ENCODE measurements at regions not wholly inside any gene's neighbourhood (a gene's known extent, or its start where the extent isn't known, plus 50 kb on each side); places are given as distances from the start of the nearest gene placed in this dataset.
"Not testable (repeated sequence)": the region's sequence is repeated elsewhere in the genome, so short reads cannot be mapped to it uniquely, and the experiment has no call there.

DNA sequence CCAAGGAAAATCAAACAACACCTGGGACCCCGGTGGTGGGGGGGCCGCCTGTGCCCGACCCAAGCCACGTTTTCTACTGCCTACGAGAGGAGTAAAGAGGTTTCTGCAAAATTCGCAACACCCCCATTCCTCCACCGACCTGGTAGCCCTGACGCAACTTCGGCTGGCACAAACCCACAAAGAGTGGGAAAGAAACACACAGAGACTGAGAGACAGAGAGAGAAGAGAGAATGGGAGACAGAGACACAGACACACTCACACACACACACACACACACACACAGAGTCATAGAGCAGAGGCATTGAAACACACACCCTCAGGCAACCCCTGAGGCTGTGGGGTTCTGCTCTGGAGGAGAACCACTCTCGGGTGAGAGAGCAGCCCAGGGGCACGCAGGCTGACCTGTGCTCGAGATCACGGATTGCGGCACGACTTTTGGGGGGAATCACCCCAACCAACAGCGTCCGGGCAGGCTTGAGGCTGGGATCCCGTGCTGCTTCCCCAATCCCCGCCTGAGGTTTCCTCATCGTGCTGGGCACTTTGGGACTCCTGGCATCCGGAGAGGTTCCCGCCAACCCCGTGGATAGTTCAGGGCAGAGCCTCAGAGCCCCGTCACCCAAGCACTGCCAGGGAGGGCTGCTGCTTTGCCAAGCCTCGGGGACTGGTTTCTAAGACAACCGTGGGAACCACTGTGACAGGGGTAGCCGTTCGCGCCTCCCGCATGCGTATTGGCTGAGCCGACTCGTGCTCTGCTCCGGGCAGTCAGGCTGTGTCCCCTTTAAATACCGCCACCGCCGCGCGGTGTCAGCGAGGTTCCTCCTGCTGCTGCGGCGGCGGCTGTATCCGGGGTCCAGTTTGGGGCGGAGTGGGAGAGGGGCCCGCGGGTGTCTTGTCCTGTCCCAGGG, 682.4 kb upstream of the TPTE start:
- Histone ChIP-seq H3K9me3 (ENCODE audit: control insufficient read depth, insufficient read depth, low read length) (peaks cover 15% of the 10 kb centered on the region), H3K4me3 (ENCODE audit: low read length) (no peak overlapping the region), H3K27me3 (ENCODE audit: control insufficient read depth, low read length) (no peaks in the 10 kb centered on the region)

DNA sequence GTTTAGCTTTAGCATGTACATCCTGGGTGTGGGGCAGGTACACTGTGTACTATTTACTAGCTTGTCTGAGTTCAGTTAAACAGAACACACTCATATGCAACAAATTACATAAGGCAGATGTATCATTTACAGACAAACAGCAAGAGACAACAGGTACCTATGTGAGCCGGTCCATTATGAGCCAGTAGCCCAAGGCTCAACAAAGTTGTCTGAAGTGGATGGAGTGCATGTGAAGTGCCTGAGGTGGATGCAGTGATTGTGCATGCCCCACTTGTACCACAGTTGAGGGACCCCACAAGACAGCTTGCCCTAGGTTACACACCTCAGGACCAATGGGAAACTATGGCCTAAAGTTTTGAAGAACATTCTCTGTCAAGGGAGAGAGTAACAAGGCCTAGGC, 677.3 kb upstream of the TPTE start:
- not testable (repeated sequence) for H3K36me3 ChIP-seq (ENCODE audit: control insufficient read depth, low read length); H3F3A ChIP-seq (ENCODE audit: control insufficient read depth, insufficient read depth); H3K4me1 ChIP-seq (ENCODE audit: control insufficient read depth, low read length); H3K27ac ChIP-seq (ENCODE audit: low read depth, low read length); H3K27me3 ChIP-seq (ENCODE audit: control insufficient read depth, low read length); H4K20me1 ChIP-seq (ENCODE audit: control insufficient read depth, insufficient read depth, low read depth, low read length); H3K9me2 ChIP-seq (replicated peaks; ENCODE audit: control insufficient read depth, low read length); H3K79me2 ChIP-seq (ENCODE audit: control insufficient read depth, low read length); H3K4me3 ChIP-seq (ENCODE audit: low read length); H3K4me2 ChIP-seq (ENCODE audit: low read length)
- peaks cover 17% of the 10 kb centered on the region for H3K9me3 ChIP-seq (ENCODE audit: control insufficient read depth, insufficient read depth, low read length)

More for the DNA sequence above, 682.4 kb upstream of the TPTE start:
- H3K9me2 ChIP-seq (replicated peaks; ENCODE audit: control insufficient read depth, low read length), result no peaks in the 10 kb centered on the region
- TF ChIP-seq, protein P1, sequence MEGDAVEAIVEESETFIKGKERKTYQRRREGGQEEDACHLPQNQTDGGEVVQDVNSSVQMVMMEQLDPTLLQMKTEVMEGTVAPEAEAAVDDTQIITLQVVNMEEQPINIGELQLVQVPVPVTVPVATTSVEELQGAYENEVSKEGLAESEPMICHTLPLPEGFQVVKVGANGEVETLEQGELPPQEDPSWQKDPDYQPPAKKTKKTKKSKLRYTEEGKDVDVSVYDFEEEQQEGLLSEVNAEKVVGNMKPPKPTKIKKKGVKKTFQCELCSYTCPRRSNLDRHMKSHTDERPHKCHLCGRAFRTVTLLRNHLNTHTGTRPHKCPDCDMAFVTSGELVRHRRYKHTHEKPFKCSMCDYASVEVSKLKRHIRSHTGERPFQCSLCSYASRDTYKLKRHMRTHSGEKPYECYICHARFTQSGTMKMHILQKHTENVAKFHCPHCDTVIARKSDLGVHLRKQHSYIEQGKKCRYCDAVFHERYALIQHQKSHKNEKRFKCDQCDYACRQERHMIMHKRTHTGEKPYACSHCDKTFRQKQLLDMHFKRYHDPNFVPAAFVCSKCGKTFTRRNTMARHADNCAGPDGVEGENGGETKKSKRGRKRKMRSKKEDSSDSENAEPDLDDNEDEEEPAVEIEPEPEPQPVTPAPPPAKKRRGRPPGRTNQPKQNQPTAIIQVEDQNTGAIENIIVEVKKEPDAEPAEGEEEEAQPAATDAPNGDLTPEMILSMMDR (IDR thresholded peaks at IDR 0.05; ENCODE audit: low read depth, low read length, poor library complexity, severe bottlenecking), result no peak
- no peak for TF ChIP-seq EZH2phosphoT487 (IDR thresholded peaks at IDR 0.05; ENCODE audit: borderline replicate concordance, low read length)
- H4K20me1 ChIP-seq (ENCODE audit: control insufficient read depth, insufficient read depth, low read depth, low read length), result no peaks in the 10 kb centered on the region
- no peak overlapping the region for H3K4me2 ChIP-seq (ENCODE audit: low read length)
- no peaks in the 10 kb centered on the region for H3K4me1 ChIP-seq (ENCODE audit: control insufficient read depth, low read length)
- no peaks in the 10 kb centered on the region for H3K36me3 ChIP-seq (ENCODE audit: control insufficient read depth, low read length)
- H3K79me2 ChIP-seq (ENCODE audit: control insufficient read depth, low read length), result no peaks in the 10 kb centered on the region
- H3K27ac ChIP-seq (ENCODE audit: low read depth, low read length), result no peak overlapping the region
- H3F3A ChIP-seq (ENCODE audit: control insufficient read depth, insufficient read depth), result no peaks in the 10 kb centered on the region

DNA sequence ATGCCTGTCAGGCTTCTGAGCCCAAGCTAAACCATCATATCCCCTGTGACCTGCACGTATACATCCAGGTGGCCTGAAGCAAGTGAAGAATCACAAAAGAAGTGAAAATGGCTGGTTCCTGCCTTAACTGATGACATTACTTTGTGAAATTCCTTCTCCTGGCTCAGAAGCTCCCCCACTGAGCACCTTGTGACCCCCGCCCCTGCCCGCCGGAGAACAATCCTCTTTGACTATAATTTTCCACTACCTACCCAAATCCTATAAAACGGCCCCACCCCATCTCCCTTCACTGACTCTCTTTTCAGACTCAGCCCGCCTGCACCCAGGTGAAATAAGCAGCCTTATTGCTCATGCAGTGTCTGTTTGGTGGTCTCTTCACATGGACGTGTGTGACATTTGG, 673.9 kb upstream of the TPTE start:
- not testable (repeated sequence) for H3K4me2 ChIP-seq (ENCODE audit: low read length); H3K9me2 ChIP-seq (replicated peaks; ENCODE audit: control insufficient read depth, low read length); H3K36me3 ChIP-seq (ENCODE audit: control insufficient read depth, low read length); H4K20me1 ChIP-seq (ENCODE audit: control insufficient read depth, insufficient read depth, low read depth, low read length); H3F3A ChIP-seq (ENCODE audit: control insufficient read depth, insufficient read depth); H3K27me3 ChIP-seq (ENCODE audit: control insufficient read depth, low read length); H3K4me3 ChIP-seq (ENCODE audit: low read length); H3K79me2 ChIP-seq (ENCODE audit: control insufficient read depth, low read length); H3K4me1 ChIP-seq (ENCODE audit: control insufficient read depth, low read length); H3K27ac ChIP-seq (ENCODE audit: low read depth, low read length)
- peaks cover 16% of the 10 kb centered on the region; the same call in 1 of the 2 replicates for H3K9me3 ChIP-seq (ENCODE audit: control insufficient read depth, insufficient read depth, low read length)

DNA sequence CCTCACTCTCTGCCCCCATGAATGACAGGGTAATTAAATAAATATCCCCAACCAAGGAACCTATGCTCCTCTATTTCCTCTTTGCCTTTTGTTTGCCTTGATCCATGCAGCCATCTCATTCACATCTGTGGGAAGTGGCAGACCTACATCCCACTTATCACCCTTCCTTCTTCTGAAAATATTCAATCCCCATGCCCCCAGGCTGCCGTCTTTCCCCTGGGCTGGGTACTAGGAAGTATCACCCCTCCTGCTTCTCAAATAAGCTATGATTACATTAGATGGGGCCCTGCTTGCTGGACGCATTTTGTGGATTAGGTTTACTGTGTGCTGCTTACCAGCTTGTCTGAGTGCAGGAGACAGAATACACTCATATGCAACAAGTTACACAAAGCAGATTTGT, 670.2 kb upstream of the TPTE start:
- H3K27ac ChIP-seq (ENCODE audit: low read depth, low read length); H3K27me3 ChIP-seq (ENCODE audit: control insufficient read depth, low read length); H3K4me1 ChIP-seq (ENCODE audit: control insufficient read depth, low read length); H3F3A ChIP-seq (ENCODE audit: control insufficient read depth, insufficient read depth); H3K4me2 ChIP-seq (ENCODE audit: low read length); H3K9me2 ChIP-seq (replicated peaks; ENCODE audit: control insufficient read depth, low read length); H3K4me3 ChIP-seq (ENCODE audit: low read length); H3K36me3 ChIP-seq (ENCODE audit: control insufficient read depth, low read length); H4K20me1 ChIP-seq (ENCODE audit: control insufficient read depth, insufficient read depth, low read depth, low read length); H3K79me2 ChIP-seq (ENCODE audit: control insufficient read depth, low read length): not testable (repeated sequence)
- peaks cover 16% of the 10 kb centered on the region; the same call in 1 of the 2 replicates for H3K9me3 ChIP-seq (ENCODE audit: control insufficient read depth, insufficient read depth, low read length)

DNA sequence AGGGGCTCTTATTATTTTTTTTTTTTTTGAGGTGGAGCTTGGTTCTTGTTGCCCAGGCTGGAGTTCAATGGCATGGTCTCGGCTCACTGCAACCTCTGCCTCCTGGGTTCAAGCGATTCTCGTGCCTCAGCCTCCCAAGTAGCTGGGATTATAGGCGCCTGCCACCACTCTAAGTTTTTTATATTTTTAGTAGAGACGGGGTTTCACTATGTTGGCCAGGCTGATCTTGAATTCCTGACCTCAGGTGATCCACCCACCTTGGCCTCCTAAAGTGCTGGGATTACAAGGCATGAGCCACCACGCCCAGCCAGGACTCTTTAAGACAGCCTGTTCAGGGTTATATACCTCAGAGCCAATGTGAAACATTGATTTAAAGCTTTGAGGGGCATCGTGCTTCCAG, 669.7 kb upstream of the TPTE start:
- not testable (repeated sequence) for H3K27ac ChIP-seq (ENCODE audit: low read depth, low read length); H3K4me3 ChIP-seq (ENCODE audit: low read length); H3K27me3 ChIP-seq (ENCODE audit: control insufficient read depth, low read length); H3K4me2 ChIP-seq (ENCODE audit: low read length); H3K9me2 ChIP-seq (replicated peaks; ENCODE audit: control insufficient read depth, low read length); H3F3A ChIP-seq (ENCODE audit: control insufficient read depth, insufficient read depth); H4K20me1 ChIP-seq (ENCODE audit: control insufficient read depth, insufficient read depth, low read depth, low read length); H3K36me3 ChIP-seq (ENCODE audit: control insufficient read depth, low read length); H3K79me2 ChIP-seq (ENCODE audit: control insufficient read depth, low read length); H3K4me1 ChIP-seq (ENCODE audit: control insufficient read depth, low read length)
- peaks cover 11% of the 10 kb centered on the region; the same call in 1 of the 2 replicates for H3K9me3 ChIP-seq (ENCODE audit: control insufficient read depth, insufficient read depth, low read length)

DNA sequence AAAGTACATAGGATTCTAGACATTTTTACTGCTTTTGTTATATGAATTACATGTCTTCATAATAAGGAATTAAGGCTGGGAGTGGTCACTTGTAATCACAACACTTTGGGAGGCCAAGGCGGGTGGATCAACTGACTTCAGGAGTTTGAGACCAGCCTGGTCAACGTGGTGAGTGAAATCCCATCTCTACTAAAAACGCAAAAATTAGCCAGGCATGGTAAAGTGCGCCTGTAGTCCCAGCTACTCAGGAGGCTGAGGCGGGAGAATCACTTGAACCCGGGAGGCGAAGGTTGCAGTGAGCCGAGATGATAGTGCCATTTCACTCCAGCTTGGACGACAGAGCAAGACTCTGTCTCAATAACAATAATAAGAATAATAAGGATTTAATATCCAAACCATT, 663.8 kb upstream of the TPTE start:
- H3K79me2 ChIP-seq (ENCODE audit: control insufficient read depth, low read length); H3K4me1 ChIP-seq (ENCODE audit: control insufficient read depth, low read length); H3K27me3 ChIP-seq (ENCODE audit: control insufficient read depth, low read length); H3K4me2 ChIP-seq (ENCODE audit: low read length); H3K9me3 ChIP-seq (ENCODE audit: control insufficient read depth, insufficient read depth, low read length); H3K36me3 ChIP-seq (ENCODE audit: control insufficient read depth, low read length); H3F3A ChIP-seq (ENCODE audit: control insufficient read depth, insufficient read depth); H4K20me1 ChIP-seq (ENCODE audit: control insufficient read depth, insufficient read depth, low read depth, low read length); H3K27ac ChIP-seq (ENCODE audit: low read depth, low read length); H3K4me3 ChIP-seq (ENCODE audit: low read length); H3K9me2 ChIP-seq (replicated peaks; ENCODE audit: control insufficient read depth, low read length): not testable (repeated sequence)

DNA sequence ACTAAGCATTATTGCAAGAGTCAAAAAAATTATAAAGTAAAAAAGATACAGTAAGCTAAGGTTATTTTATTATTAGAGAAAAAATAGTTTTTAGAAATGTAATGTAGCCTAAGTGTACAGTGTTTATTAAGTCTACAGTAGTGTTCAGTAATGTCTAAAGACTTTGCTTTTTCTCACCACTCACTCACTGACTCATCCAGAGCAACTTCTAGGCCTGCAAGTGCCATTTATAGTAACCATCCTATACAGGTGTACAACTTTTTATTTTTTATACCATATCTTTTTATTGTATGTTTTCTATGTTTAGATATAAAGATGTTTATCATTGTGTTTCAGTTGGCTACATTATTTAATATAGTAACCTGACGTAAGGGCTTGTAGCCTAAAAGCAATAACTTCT, 661.5 kb upstream of the TPTE start:
- peaks cover 15% of the 10 kb centered on the region; the same call in 1 of the 2 replicates for H3K9me3 ChIP-seq (ENCODE audit: control insufficient read depth, insufficient read depth, low read length)
- not testable (repeated sequence) for H3K4me1 ChIP-seq (ENCODE audit: control insufficient read depth, low read length); H3F3A ChIP-seq (ENCODE audit: control insufficient read depth, insufficient read depth); H3K4me3 ChIP-seq (ENCODE audit: low read length); H3K27ac ChIP-seq (ENCODE audit: low read depth, low read length); H3K4me2 ChIP-seq (ENCODE audit: low read length); H3K27me3 ChIP-seq (ENCODE audit: control insufficient read depth, low read length); H3K36me3 ChIP-seq (ENCODE audit: control insufficient read depth, low read length); H3K79me2 ChIP-seq (ENCODE audit: control insufficient read depth, low read length); H4K20me1 ChIP-seq (ENCODE audit: control insufficient read depth, insufficient read depth, low read depth, low read length); H3K9me2 ChIP-seq (replicated peaks; ENCODE audit: control insufficient read depth, low read length)

All from DOHH2 (cell line).